GM18498 (cell line): ENCODE measurements at regions not wholly inside any gene's neighbourhood (a gene's known extent, or its start where the extent isn't known, plus 50 kb on each side); places are given as distances from the start of the nearest gene placed in this dataset.

Experiments used
- ATAC-seq: cut with Tn5 transposase; IDR thresholded peaks from one replicate; pipeline ENCODE4 v1.9.1; 2021; ENCODE audit warnings: mild to moderate bottlenecking, moderate library complexity; ENCODE audit not compliant: unreplicated experiment

DNA sequence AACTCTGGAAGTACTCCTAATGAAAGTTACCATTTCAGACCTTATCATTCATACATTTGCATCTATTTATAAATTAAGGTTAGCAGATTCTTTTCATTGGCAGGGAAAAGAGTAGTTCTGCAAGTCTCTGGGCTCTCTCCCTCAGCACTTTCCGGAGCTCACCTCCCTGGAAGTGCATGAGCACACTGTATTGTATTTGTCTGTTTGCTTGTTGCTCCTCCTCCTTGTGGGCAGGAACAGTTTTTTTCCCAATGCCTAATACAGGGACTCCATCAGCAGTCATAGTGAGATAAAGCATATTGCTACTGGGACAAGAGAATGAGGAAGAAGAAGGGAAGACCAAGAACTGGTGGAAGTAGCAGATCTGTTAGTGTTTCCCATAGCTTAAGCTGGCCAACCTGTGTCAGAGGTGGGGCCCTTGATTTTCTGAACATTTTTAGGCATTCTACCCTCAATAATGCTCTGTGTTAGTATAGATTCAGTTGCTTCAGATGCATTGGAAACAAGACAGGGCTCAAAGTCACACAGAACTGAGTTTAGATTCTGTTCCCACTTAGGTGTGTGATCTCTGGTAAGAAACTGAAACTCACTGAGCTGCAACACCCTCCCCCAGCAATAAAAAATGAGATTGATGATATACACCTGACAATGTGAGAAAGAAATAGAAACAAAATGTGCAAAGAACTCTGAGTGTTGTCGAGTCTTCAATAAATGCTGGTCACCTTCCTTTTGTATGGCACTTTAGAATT is 407.8 kb downstream of the TUSC7 start:
- ATAC-seq, result no peak

DNA sequence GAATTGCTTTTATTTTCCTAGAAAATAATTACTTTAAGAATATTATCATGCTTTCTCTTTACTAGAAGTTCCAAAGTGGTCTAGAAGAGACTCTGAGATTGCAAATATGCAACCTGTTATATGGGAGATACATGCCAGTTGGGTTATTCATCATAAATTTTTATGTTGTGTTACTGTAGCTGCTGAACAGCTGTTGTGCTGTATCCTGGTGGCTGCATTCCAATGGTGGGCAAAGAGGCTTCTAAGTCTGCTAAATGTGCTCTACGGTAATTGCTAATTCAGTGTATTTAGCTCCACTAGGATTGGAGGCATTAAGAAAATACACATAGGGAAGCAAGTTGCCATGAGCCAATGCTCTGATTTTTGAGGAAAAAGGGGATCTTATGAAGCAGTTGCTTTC is 409.0 kb downstream of the TUSC7 start:
- ATAC-seq, result no peak

DNA sequence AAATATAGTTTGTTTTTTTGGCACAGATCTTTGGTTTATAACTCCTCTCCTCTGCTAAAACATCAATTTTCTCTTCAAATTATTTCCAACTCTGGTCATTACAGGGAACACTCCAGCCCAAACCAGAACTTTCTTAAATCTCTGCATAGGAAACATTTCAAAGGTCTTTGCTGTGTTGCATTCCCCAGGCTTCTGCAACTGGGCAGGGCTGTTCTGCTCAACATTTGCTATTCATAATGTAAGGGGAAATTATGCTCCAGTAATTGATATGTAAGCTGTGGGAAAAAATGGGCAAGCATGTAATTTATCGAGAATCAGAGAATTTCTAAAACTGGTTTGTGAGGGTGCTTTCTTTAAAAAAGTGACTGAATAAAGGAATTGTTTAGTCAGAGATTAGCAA is 410.4 kb downstream of the TUSC7 start:
- ATAC-seq, result no peak

DNA sequence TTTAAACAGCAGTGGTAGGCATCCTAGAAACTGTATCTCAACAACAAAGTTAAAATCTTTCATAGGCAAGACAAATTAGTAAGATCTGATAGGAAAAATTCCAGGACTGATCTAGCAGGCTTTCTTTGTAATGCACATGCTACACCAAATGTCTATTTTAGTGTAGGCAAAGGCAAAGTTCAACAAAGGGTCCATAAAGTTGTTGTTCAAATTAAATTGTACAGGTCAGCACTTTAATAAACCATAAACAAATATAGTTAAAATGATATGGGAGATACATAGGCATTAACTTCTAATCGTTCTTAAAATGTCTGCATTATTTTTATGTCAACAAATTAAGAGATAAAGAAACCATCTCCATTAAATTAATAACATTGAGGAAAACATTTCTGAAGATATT is 413.0 kb downstream of the TUSC7 start:
- no peak for ATAC-seq

DNA sequence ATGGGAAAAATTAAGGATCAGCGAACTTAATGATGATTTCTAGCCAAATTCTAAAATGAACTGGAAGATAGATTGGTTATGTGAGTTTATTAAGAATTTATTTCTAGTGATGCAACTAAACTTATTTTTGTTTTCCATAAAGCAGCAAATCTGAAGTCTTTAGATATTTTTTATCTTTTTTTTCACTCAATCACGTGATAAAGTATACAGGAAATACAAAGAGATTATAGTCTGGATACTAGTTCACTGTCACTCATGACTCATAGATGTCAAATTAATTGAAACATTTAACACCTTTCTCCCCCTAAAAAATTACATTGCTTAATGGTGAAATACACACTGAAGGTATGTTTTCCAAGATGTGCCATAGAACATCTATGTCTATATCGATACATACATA is 416.9 kb downstream of the TUSC7 start:
- ATAC-seq, result no peak

DNA sequence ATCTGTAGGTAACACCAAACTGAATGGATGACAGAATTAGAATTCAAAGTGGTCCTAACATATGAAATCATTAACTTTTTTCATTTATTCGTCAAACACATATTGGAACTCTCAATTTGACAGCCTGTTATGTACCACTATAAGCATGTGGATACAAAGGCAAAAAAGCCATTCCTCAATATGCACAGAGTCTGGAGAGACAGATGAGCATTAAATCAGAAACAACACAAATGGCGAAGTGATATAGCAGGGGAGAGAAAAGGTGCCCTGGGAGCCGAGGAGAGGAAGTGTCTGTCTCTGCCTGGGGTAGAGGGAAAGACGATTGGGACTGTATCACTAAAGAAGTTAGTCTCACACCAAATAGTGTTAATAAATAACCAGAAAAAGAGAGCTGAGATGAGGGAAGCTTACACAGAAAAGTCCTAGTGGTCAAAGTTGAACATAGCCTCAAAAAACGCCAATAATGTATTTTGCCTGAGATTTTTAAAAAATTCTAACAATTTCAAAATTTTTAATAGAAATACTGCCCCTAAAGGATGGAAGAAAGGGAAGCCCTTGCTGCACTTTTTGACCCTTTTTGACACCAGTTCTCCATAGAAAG is 417.5 kb downstream of the TUSC7 start:
- ATAC-seq, result no peak

DNA sequence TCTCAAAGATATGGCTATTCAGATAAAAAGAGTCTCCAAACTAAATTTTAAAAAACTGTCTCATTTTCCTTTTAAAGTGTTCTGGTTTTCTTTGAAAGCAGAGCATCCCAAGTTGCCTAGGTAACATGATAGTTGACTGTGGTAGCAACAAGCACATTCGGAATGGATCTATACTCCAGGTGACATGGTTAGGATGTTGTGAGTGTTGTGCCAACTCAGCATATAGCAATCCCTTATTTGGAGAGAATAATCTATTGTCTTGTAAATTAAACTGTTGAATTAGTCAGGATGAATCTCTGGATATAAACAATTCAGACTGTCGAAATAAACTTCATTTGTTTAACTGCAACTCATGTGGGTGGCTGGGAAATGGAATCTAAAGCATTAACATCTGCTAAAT is 418.6 kb downstream of the TUSC7 start:
- ATAC-seq, result no peak

DNA sequence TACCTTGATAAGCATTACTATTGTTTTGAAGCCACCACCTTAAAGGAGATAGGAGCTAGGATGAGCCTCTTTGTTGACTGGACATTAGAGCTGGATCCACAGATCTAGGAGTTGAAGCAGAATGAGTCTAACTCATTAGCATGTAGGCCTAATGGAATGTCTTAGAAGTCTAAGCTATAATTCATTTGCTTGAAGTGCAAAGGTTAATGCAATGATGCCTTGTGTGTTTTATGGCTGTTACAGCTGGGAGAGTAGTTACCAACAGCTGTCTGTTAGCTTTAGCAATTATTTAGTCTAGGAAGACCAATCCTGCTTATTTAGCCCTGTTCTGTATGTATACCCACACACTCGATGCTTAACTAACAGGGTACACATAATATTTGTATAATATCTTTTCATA is 419.3 kb downstream of the TUSC7 start:
- ATAC-seq, result no peak

DNA sequence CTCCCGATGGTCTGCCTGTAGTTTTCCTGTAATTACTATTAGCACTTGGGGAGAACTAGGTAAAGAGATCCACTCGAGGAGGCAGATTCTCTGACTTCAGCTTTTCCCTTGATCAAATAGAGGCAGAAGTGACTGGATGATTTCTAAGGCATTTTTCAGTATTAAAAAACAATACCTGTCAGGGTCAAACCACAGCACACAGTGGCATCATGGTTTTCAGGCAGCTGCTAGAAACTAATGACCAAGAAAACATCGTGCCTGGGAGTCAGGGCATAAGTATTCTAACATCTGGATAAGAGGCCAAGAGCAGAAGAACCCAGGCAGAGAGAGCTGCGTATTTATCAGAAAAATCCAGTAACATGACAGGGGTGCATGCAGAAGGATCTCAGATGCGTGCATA is 419.9 kb downstream of the TUSC7 start:
- no peak for ATAC-seq

DNA sequence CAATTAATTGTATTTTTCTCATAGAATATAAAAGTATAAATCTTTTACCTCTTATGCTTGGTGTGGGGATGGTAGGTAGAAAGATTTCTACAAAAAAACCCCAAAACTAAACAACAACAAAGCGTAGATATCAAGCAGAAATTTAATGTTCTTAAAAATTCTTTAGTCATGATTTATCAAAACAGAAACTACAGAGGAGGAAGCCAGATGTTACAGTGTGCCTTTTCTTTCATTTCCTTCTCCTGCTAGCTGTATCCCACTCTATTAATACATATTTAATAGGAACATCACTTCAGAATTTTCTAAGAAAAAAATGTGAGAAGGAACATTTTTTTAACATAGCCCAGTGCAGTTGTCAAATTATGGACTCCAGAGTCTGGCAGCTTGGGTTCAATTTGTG is 420.6 kb downstream of the TUSC7 start:
- no peak for ATAC-seq

DNA sequence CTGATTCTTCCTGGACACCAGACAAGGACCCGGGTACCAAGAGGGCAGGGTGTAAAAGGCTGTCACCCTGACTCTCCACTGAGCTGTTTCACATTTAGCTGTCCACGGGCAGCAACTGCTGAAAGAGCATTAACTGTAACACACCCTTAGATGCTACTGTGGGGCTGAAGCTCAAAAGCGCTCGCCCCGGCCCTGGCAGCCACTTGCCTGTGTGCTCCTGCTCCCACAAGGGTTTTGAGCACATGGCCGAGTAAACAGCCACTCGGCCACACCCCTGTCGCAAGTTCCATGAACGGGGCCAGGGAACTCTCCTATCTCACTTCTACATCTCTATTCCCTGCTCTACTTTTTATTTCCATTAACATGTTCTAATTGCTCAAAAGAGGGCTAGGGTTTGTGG is 421.7 kb downstream of the TUSC7 start:
- ATAC-seq, result no peak

DNA sequence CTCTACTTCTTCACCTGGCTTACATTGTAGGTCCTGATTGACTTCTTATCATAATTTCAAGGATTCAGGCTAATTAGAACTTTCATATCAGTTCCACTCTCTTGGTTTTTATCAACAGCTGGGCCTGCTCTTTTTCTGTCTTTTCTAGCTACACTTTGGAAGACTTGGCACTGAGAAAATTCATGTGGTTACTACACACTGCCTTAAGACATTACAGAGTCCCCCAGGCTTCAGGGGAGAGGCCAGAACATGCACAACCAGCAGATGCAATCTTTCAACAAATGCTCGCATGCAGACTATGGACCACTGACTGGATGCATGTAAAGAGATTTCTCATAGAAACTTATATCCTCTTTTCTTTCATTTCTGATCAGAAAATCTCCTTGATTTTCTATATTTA is 423.5 kb downstream of the TUSC7 start:
- no peak for ATAC-seq

DNA sequence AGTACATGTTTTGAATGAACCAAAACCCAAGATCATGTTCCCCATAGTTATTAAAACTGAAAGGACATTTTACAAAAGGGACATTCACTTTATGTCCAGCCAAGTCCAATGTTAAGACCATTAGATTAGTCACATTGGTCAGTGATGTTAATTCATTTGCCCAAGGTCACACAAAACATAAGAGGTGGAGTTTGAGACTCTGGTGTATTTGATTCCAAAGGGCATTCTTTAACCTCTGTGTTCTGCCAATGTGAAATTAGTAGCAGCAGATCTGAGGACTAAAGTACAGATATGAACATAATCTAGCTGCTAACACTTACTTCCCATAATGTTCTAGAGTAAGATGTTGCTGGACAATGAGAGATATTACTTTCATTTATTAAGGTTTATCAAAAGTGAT is 425.6 kb downstream of the TUSC7 start:
- no peak for ATAC-seq

DNA sequence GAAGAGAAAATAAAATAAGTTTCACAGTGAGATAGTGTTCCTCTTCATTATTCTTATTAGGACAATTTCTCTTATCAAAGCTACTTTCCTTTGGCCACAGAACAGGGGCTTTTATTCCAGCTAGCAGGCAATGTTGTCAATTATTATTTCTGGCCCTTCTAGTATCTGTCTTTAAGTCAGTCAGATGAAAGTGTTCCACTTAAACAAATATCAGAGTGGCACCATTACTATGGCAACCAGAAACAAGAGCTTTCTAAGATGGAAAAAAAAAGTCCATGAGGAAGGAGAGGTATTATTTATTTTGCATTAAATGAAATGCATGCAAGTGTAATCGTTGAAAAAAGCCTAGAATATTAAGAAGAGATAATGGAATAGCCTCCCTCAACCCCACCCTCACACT is 426.4 kb downstream of the TUSC7 start:
- no peak for ATAC-seq

DNA sequence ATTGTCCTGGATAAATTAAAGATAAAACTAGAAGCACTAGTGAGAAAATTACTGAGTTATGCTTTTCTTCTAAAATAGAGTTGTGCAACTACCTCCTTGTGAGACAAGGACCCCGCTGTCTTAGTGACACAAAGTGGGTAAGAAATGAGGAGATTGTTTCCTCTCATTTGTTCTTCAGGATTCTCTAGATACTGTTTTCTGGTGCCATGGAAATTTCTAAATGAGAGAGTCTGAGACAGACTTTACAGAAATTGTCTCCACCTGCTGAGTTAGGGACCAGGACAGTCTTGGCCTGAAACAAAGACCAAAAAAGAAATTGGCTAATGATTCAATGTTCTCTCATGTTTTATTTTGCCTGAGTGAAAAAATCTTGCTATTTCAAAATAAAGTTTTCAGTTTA is 427.5 kb downstream of the TUSC7 start:
- ATAC-seq, result no peak

DNA sequence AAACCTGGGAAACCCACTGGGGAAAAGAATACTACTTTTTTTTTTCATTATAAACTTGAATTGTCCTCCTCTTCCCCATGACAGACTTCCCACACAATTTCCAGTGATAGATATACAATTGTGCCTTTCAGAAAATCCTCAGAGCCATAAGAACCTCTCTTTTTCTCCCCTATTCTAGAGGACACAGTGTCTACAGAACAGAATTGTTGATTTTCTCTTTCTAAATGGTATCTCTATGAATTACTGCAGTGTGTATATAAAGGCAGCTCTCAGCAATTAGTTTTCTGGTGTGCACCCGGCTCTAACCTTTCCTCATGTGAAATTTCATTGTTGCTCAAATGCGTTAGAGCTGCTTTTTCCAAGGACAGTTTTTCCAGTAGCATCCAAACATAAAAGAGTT is 430.1 kb downstream of the TUSC7 start:
- ATAC-seq, result no peak

DNA sequence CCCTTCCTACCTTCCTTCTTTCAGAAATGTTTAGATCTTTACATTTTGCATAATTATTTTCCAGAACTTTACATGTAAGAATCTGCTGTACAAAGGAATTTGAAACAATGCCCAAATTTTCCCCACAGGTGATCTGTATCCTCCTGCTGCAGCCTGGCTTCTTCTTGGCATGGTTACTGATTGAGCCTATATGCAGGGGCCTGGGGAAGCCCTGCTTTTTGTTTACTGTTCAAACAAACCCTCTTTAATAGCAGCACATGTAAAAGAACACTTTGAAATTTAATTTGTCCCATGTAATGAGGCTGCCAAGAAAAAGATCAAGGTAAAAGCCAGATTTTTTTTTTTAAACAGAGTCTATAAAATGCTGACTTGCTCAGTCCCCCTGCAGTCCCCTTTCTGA is 432.2 kb downstream of the TUSC7 start:
- ATAC-seq, result no peak

DNA sequence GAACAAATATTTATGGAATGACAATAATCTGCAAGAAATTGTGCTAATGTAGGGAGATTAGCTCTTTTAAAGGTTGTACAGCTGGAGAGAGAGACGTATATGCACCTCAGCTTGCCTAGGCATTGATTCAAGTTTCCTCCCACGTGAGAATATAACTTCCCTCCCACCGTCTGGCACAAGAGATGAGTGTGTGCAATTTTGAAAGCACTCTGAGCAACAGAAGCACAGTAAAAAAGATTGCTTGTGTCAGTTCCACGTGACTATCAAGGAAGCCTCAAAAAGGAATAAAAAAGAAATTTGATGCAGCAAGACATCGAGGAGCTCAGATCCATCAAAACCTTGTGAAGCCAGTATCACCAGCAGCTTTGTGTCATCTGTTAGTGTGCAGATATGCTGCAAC is 435.3 kb downstream of the TUSC7 start:
- ATAC-seq, result no peak

DNA sequence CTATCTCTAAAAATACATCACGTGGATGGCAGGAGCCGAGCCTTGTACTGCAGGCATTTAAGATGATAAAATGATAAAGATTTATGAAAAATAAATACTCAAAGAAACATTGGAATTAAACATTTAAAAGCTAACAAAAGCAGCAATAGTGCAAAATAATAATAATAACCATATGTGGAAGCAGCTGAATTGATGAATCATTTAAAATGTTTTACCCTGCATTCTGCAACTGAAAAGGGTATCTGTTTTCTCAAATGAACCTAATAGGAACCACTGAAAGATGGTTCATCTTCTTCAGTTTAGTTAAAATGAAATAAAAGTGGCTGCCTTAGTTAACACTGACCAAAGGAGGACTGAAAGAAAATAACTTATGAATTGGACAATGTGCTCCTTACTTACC is 436.1 kb downstream of the TUSC7 start:
- ATAC-seq, result no peak

DNA sequence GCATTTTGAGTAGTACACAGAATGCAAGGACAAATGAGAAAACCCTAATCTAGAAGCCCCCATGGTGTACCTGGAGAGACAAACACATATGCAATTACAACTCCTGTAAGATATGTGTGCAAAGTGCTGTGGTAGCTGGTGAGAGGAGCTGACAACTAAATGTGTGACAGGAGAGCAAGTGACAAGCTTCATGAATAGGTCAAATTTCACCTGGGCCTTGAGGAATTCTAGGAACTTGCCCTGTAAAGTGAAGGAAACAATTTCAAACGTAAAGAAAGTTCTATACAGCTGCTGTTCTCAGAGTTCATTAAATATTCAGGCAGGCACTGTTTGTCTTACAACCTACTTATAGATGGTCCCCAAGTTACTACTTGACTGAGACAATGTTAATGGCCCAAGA is 437.0 kb downstream of the TUSC7 start:
- ATAC-seq, result no peak

DNA sequence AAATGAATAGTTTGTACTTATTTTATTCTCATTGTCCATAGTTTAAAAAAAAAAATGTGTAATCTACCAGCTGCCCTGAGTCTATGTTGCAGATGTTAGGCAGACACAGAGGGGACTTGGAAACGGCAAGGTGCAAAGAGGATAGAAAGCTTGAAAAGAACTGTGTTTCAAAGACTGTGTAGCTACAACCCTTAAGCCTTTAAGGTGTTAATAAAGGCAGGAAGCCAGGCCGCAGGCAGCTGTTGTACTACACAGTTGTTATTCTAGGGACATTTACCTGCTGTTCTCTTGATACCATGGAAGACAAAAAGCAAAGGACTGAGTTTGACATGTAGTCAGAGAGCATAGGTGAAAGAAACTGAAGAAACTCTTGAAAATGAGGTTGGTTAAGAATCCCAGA is 440.0 kb downstream of the TUSC7 start:
- ATAC-seq, result no peak

DNA sequence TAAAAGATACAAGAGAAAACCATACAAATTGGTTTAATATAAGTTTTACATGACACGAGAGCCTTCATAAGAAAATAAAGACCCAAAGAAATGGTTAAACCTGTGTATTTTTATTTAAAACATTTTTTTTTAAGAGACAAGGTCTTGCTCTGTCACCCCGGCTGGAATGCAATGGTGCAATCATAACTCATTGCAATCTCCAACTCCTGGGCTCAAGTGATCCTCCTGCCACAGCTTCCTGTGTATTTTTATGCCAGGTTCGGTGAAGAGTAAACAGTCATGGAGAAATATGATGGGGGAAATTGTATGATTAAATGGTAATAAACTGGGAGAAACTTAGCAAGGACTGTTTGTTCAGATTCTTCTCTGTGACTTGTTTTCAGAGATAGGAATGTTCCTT is 441.0 kb downstream of the TUSC7 start:
- no peak for ATAC-seq

DNA sequence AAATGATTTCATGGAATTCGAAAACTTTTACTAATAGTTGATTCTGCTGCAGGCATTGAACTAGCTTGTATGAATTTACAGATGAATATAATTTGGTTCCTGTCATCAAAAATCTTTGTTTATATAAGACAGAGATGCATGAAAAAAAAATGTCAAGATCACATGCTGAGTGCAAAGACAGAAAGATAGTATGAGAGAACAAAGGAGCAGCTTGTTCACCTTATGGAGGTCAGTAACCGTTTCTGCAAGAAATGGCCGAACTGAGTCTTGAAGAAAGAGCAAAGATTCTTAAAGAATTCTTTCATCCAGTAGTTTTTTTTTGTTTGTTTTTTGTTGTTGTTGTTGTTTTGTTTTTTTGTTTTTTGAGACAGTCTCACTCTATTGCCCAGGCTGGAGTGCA is 450.6 kb downstream of the TUSC7 start:
- no peak for ATAC-seq
